Ovary (tissue), 3 donors: ENCODE measurements at regions not wholly inside any gene's neighbourhood (a gene's known extent, or its start where the extent isn't known, plus 50 kb on each side); places are given as distances from the start of the nearest gene placed in this dataset.

Experiments
- CTCF ChIP-seq, 3 donors: fragments of 450-650 bp in 2 of 3; fragments of 200-600 bp in 1 of 3; IDR thresholded peaks; one replicate each; pipeline versions ENCODE4 v1.5.1 to v1.8.0; 2016 to 2022; ENCODE audit warnings: antibody characterized with exemption in 3 of 3, mild to moderate bottlenecking in 1 of 3
- POLR2A ChIP-seq: fragments of 450-650 bp; IDR thresholded peaks from one replicate; pipeline ENCODE4 v1.6.1; 2017; ENCODE audit warnings: antibody characterized with exemption, mild to moderate bottlenecking, moderate library complexity
- donor health status: DM: no; HTN: no; CAD: no.

GRCh38 chr15:31970007-31970406, 60.3 kb upstream of the CHRNA7 start:
- TF ChIP-seq POLR2A, result no peak
- TF ChIP-seq CTCF (IDR thresholded peaks at IDR 0.05), result no peak
